Stimulated activated CD4-positive, alpha-beta T cell treated with anti-CD3 and anti-CD28 coated beads, TNF-alpha, amount 100 ng/mL, for 1 hour (primary cell): ENCODE measurements at regions not wholly inside any gene's neighbourhood (a gene's known extent, or its start where the extent isn't known, plus 50 kb on each side); places are given as distances from the start of the nearest gene placed in this dataset.
"Not testable (repeated sequence)": the region's sequence is repeated elsewhere in the genome, so short reads cannot be mapped to it uniquely, and the experiment has no call there.

ENCODE experiments used
- DNase-seq, 3 donors: peaks; one replicate each; pipeline ENCODE4 v3.0.0-alpha.2; 2020; ENCODE audit warnings: low read depth in 3 of 3, low spot score in 1 of 3

- DNase-seq = no peak
Observed at GRCh38 chr9:84501587-84501986, 161.0 kb upstream of the SLC28A3 start.

- DNase-seq = no peak
Observed at GRCh38 chr9:84502066-84502465, 161.5 kb upstream of the SLC28A3 start.

- DNase-seq = no peak
Observed at GRCh38 chr9:84504360-84504759, 163.8 kb upstream of the SLC28A3 start.

GRCh38 chr9:84511651-84512050 is 157.9 kb upstream of the NTRK2 start:
- DNase-seq = no peak

- no peak for DNase-seq
Observed at GRCh38 chr9:84512493-84512892, 157.0 kb upstream of the NTRK2 start.

GRCh38 chr9:84513473-84513872 is 156.1 kb upstream of the NTRK2 start:
- no peak for DNase-seq

GRCh38 chr9:84513979-84514378 is 155.6 kb upstream of the NTRK2 start:
- no peak for DNase-seq

- DNase-seq = no peak
Observed at GRCh38 chr9:84514421-84514820, 155.1 kb upstream of the NTRK2 start.

GRCh38 chr9:84517026-84517425 is 152.5 kb upstream of the NTRK2 start:
- no peak for DNase-seq

GRCh38 chr9:84519413-84519812 is 150.1 kb upstream of the NTRK2 start:
- DNase-seq = no peak

GRCh38 chr9:84521208-84521607 is 148.3 kb upstream of the NTRK2 start:
- DNase-seq = no peak

GRCh38 chr9:84526211-84526610 is 143.3 kb upstream of the NTRK2 start:
- not testable (repeated sequence) for DNase-seq

- DNase-seq = not testable (repeated sequence)
Observed at GRCh38 chr9:84527060-84527720, 142.3 kb upstream of the NTRK2 start.

- DNase-seq = not testable (repeated sequence)
Observed at GRCh38 chr9:84535973-84536372, 133.6 kb upstream of the NTRK2 start.

- no peak for DNase-seq
Observed at GRCh38 chr9:84538879-84539278, 130.7 kb upstream of the NTRK2 start.

- no peak for DNase-seq
Observed at GRCh38 chr9:84542554-84542953, 127.0 kb upstream of the NTRK2 start.

- no peak for DNase-seq
Observed at GRCh38 chr9:84554069-84554664, 115.4 kb upstream of the NTRK2 start.

GRCh38 chr9:84556556-84556955 is 113.0 kb upstream of the NTRK2 start:
- no peak for DNase-seq

- DNase-seq = no peak
Observed at GRCh38 chr9:84557751-84558150, 111.8 kb upstream of the NTRK2 start.

GRCh38 chr9:84563691-84564090 is 105.8 kb upstream of the NTRK2 start:
- no peak for DNase-seq

- no peak for DNase-seq
Observed at GRCh38 chr9:84567805-84568204, 101.7 kb upstream of the NTRK2 start.

- no peak for DNase-seq
Observed at GRCh38 chr9:84570482-84571154, 98.9 kb upstream of the NTRK2 start.

GRCh38 chr9:84573083-84573482 is 96.4 kb upstream of the NTRK2 start:
- DNase-seq = no peak
